Neural progenitor cell (in vitro differentiated cells): ENCODE measurements at regions not wholly inside any gene's neighbourhood (a gene's known extent, or its start where the extent isn't known, plus 50 kb on each side); places are given as distances from the start of the nearest gene placed in this dataset.

ENCODE experiments used
- EZH2 ChIP-seq: fragments of 200-600 bp; sonication (generic); IDR thresholded peaks from 2 replicates; pipeline ENCODE4 v1.6.1; 2017; ENCODE audit warnings: antibody characterized with exemption, mild to moderate bottlenecking, moderate library complexity
- EZH2phosphoT487 ChIP-seq: fragments of 200-600 bp; sonication (generic); IDR thresholded peaks from 2 replicates; pipeline ENCODE4 v1.6.1; 2017; ENCODE audit warnings: antibody characterized with exemption
- TF ChIP-seq, protein P1 (sequence below): fragments of 200-600 bp; sonication (generic); IDR thresholded peaks from 2 replicates; pipeline ENCODE4 v1.5.1; 2017; ENCODE audit warnings: antibody characterized with exemption, mild to moderate bottlenecking

DNA sequence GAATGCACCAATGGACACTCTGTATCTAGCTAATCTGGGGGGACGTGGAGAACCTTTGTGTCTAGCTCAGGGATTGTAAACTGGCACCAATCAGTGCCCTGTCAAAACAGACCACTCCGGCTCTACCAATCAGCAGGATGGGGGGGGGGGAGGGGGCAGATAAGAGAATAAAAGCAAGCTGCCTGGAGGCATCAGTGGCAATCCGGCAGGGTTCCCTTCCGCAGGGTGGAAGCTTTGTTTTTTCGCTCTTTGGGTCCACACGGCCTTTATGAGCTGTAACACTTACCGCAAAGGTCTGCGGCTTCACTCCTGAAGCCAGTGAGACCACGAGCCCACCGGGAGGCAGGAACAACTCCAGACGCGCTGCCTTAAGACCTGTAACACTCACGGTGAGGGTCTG is 827.1 kb downstream of the PLOD2 start:
- TF ChIP-seq, protein P1, sequence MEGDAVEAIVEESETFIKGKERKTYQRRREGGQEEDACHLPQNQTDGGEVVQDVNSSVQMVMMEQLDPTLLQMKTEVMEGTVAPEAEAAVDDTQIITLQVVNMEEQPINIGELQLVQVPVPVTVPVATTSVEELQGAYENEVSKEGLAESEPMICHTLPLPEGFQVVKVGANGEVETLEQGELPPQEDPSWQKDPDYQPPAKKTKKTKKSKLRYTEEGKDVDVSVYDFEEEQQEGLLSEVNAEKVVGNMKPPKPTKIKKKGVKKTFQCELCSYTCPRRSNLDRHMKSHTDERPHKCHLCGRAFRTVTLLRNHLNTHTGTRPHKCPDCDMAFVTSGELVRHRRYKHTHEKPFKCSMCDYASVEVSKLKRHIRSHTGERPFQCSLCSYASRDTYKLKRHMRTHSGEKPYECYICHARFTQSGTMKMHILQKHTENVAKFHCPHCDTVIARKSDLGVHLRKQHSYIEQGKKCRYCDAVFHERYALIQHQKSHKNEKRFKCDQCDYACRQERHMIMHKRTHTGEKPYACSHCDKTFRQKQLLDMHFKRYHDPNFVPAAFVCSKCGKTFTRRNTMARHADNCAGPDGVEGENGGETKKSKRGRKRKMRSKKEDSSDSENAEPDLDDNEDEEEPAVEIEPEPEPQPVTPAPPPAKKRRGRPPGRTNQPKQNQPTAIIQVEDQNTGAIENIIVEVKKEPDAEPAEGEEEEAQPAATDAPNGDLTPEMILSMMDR, result no peak
- no peak for TF ChIP-seq EZH2phosphoT487
- TF ChIP-seq EZH2, result no peak
